ENCODE measurements at regions not wholly inside any gene's neighbourhood (a gene's known extent, or its start where the extent isn't known, plus 50 kb on each side); places are given as distances from the start of the nearest gene placed in this dataset.

- TF ChIP-seq, protein P1, sequence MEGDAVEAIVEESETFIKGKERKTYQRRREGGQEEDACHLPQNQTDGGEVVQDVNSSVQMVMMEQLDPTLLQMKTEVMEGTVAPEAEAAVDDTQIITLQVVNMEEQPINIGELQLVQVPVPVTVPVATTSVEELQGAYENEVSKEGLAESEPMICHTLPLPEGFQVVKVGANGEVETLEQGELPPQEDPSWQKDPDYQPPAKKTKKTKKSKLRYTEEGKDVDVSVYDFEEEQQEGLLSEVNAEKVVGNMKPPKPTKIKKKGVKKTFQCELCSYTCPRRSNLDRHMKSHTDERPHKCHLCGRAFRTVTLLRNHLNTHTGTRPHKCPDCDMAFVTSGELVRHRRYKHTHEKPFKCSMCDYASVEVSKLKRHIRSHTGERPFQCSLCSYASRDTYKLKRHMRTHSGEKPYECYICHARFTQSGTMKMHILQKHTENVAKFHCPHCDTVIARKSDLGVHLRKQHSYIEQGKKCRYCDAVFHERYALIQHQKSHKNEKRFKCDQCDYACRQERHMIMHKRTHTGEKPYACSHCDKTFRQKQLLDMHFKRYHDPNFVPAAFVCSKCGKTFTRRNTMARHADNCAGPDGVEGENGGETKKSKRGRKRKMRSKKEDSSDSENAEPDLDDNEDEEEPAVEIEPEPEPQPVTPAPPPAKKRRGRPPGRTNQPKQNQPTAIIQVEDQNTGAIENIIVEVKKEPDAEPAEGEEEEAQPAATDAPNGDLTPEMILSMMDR (IDR thresholded peaks at IDR 0.05): no peak
- TF ChIP-seq POLR2A (IDR thresholded peaks at IDR 0.05): no peak
These were observed 418.8 kb downstream of the SHANK2 start for GRCh38 chr11:70833554-70833953.
